Natural killer cell (primary cell): ENCODE measurements at regions not wholly inside any gene's neighbourhood (a gene's known extent, or its start where the extent isn't known, plus 50 kb on each side); places are given as distances from the start of the nearest gene placed in this dataset.

Experiments
- ATAC-seq, 3 donors: fragments of 150-1000 bp in 2 of 3; fragments of 200-7000 bp in 1 of 3; cut with Tn5 transposase; 1 replicate in 1 of 3; 2 replicates in 2 of 3; pipeline ENCODE4 v1.10.0; 2021; ENCODE audit warnings: mild to moderate bottlenecking in 2 of 3, moderate library complexity in 2 of 3
- DNase-seq, 2 donors: peaks; one replicate each; pipeline versions ENCODE4 v3.0.0 to v3.0.0-alpha.2; 2013 to 2021; ENCODE audit warnings: mixed read lengths in 1 of 2
- H3K27ac ChIP-seq: one replicate; pipeline ENCODE4 v1.5.1; 2013; ENCODE audit warnings: mild to moderate bottlenecking, low read length
- H3K27me3 ChIP-seq: one replicate; pipeline ENCODE4 v1.6.1; 2013; ENCODE audit warnings: low read length; ENCODE audit not compliant: control insufficient read depth, insufficient read depth
- H3K36me3 ChIP-seq: one replicate; pipeline ENCODE4 v1.6.1; 2013; ENCODE audit warnings: low read length; ENCODE audit not compliant: control insufficient read depth, insufficient read depth
- H3K4me1 ChIP-seq: one replicate; pipeline ENCODE4 v1.6.1; 2013; ENCODE audit warnings: low read length; ENCODE audit not compliant: control insufficient read depth, insufficient read depth
- H3K4me3 ChIP-seq: one replicate; pipeline ENCODE4 v1.5.1; 2013; ENCODE audit warnings: low read length
- H3K9me3 ChIP-seq: one replicate; pipeline ENCODE4 v1.6.1; 2013; ENCODE audit warnings: low read length; ENCODE audit not compliant: control insufficient read depth, insufficient read depth
- H3K27ac Mint-ChIP-seq, 2 donors: one replicate each; pipeline ENCODE4 v1.8.0; 2022; ENCODE audit warnings: mild to moderate bottlenecking in 2 of 2, mixed read lengths in 2 of 2, moderate library complexity in 1 of 2
- H3K27me3 Mint-ChIP-seq, 2 donors: one replicate each; pipeline ENCODE4 v1.8.0; 2022; ENCODE audit warnings: low read depth in 2 of 2, mixed read lengths in 2 of 2
- H3K36me3 Mint-ChIP-seq: one replicate; pipeline ENCODE4 v1.8.0; 2022; ENCODE audit warnings: mixed read lengths
- H3K4me1 Mint-ChIP-seq, 2 donors: one replicate each; pipeline ENCODE4 v1.8.0; 2022; ENCODE audit warnings: mixed read lengths in 2 of 2
- H3K4me3 Mint-ChIP-seq: one replicate; pipeline ENCODE4 v1.8.0; 2022; ENCODE audit warnings: mild to moderate bottlenecking, moderate library complexity, mixed read lengths
- H3K9me3 Mint-ChIP-seq, 2 donors: one replicate each; pipeline ENCODE4 v1.8.0; 2022; ENCODE audit warnings: mixed read lengths in 2 of 2
- CTCF ChIP-seq: fragments of 200-600 bp; IDR thresholded peaks from one replicate; pipeline ENCODE4 v1.8.0; 2022; ENCODE audit warnings: antibody characterized with exemption
- WGBS: methylation state at CpG from one replicate; pipeline ENCODE4 v1.1.7; 2013; ENCODE audit warnings: missing lambda C conversion rate; ENCODE audit not compliant: insufficient coverage; 5-methylcytosine and 5-hydroxymethylcytosine counted together
- intact Hi-C: fragments of 100-400 bp; cut with micrococcal nuclease; formaldehyde crosslinking; loops from one replicate; pipeline ENCODE4 v1.14.2; 2022

GRCh38 chr2:217040099-217040498 is 180.2 kb upstream of the TNP1 start:
- peaks cover 9 to 26% of the 10 kb centered on the region in 2 donors for H3K27me3 Mint-ChIP-seq
- Histone ChIP-seq H3K4me3 (no peak overlapping the region), H3K9me3 (no peaks in the 10 kb centered on the region), H3K27ac (no peak overlapping the region), H3K4me1 (no peaks in the 10 kb centered on the region), H3K36me3 (no peaks in the 10 kb centered on the region), H3K27me3 (no peaks in the 10 kb centered on the region)
- intact Hi-C loops, result no loop called here
- no peaks in the 10 kb centered on the region for H3K36me3 Mint-ChIP-seq
- H3K4me3 Mint-ChIP-seq, result no peak overlapping the region
- H3K4me1 Mint-ChIP-seq, result no peaks in the 10 kb centered on the region
- H3K27ac Mint-ChIP-seq, result no peak overlapping the region
- DNase-seq (no peak), ATAC-seq (no peak)
- 85% methylated on average over 8 of the region's 8 CpGs for WGBS
- no peaks in the 10 kb centered on the region for H3K9me3 Mint-ChIP-seq
- no peak for TF ChIP-seq CTCF

GRCh38 chr2:217038001-217038400 is 178.1 kb upstream of the TNP1 start:
- DNase-seq, result no peak
- Mint-ChIP-seq H3K27ac (no peak overlapping the region), H3K36me3 (no peaks in the 10 kb centered on the region), H3K4me1 (no peaks in the 10 kb centered on the region), H3K27me3 (peaks cover 9 to 25% of the 10 kb centered on the region in 2 donors), H3K9me3 (no peaks in the 10 kb centered on the region), H3K4me3 (no peak overlapping the region)
- Histone ChIP-seq H3K27me3 (no peaks in the 10 kb centered on the region), H3K36me3 (no peaks in the 10 kb centered on the region), H3K9me3 (no peaks in the 10 kb centered on the region), H3K4me1 (no peaks in the 10 kb centered on the region), H3K4me3 (no peak overlapping the region), H3K27ac (no peak overlapping the region)
- no peak for TF ChIP-seq CTCF
- intact Hi-C loops, result no loop called here
- no peak for ATAC-seq
- WGBS, result 61% methylated on average over 2 of the region's 2 CpGs

GRCh38 chr2:217037353-217037752 is 177.5 kb upstream of the TNP1 start:
- H3K9me3 ChIP-seq, result no peaks in the 10 kb centered on the region

More at GRCh38 chr2:217037353-217037752, 177.5 kb upstream of the TNP1 start:
- ATAC-seq (no peak), DNase-seq (no peak)
- Histone ChIP-seq H3K27me3 (no peaks in the 10 kb centered on the region), H3K36me3 (no peaks in the 10 kb centered on the region), H3K4me1 (no peaks in the 10 kb centered on the region), H3K27ac (no peak overlapping the region), H3K4me3 (no peak overlapping the region)
- no peak for TF ChIP-seq CTCF
- intact Hi-C loops, result no loop called here
- Mint-ChIP-seq H3K36me3 (no peaks in the 10 kb centered on the region), H3K27me3 (peaks cover 9 to 23% of the 10 kb centered on the region in 2 donors), H3K4me1 (no peaks in the 10 kb centered on the region), H3K4me3 (no peak overlapping the region), H3K27ac (no peak overlapping the region), H3K9me3 (no peaks in the 10 kb centered on the region)
- 77% methylated on average over 3 of the region's 3 CpGs for WGBS
